MM.1S (cell line): ENCODE measurements at regions not wholly inside any gene's neighbourhood (a gene's known extent, or its start where the extent isn't known, plus 50 kb on each side); places are given as distances from the start of the nearest gene placed in this dataset.

Source experiments
- CTCF ChIP-seq: fragments of 300-600 bp; sonication (generic); IDR thresholded peaks from 2 replicates; pipeline ENCODE4 v1.5.1; 2016; ENCODE audit warnings: antibody characterized with exemption, low read length, mixed read lengths
- EZH2 ChIP-seq: fragments of 300-600 bp; sonication (generic); optimal IDR thresholded peaks from 2 replicates; pipeline ENCODE3; 2017; ENCODE audit warnings: low read depth, mild to moderate bottlenecking, antibody characterized with exemption, low read length, mixed read lengths
- EZH2phosphoT487 ChIP-seq: fragments of 300-600 bp; sonication (generic); IDR thresholded peaks from 2 replicates; pipeline ENCODE4 v1.6.1; 2018; ENCODE audit warnings: antibody characterized with exemption, low read length

- TF ChIP-seq CTCF: no peak
- no peak for TF ChIP-seq EZH2
- no peak for TF ChIP-seq EZH2phosphoT487
Observed at GRCh38 chr13:107531816-107532215, 683.5 kb downstream of the LIG4 start.
